ENCODE measurements at regions not wholly inside any gene's neighbourhood (a gene's known extent, or its start where the extent isn't known, plus 50 kb on each side); places are given as distances from the start of the nearest gene placed in this dataset.

- no peak for DNase-seq (ENCODE audit: low spot score)
- intact Hi-C loops (cut with DNase I) = loop anchor here (1.0 to 10.0 kb wide), 3 partner anchors 31 to 389 kb away; no protein-coding TSS in a partner anchor
Measured at GRCh38 chr2:221073326-221074049, 498.6 kb downstream of the EPHA4 start.

GRCh38 chr2:221074238-221074637 lies 497.9 kb downstream of the EPHA4 start:
- intact Hi-C loops (cut with DNase I) = loop anchor here (5.0 to 10.0 kb wide), 2 partner anchors 117 to 389 kb away; no protein-coding TSS in a partner anchor
- no peak for DNase-seq (ENCODE audit: low spot score)

- no peak for DNase-seq (ENCODE audit: low spot score)
- intact Hi-C loops (cut with DNase I) = loop anchor here (10.0 kb wide), 1 partner anchor 390 kb away; no protein-coding TSS in a partner anchor
Measured at GRCh38 chr2:221075203-221075602, 496.9 kb downstream of the EPHA4 start.

GRCh38 chr2:221077251-221077650 lies 494.9 kb downstream of the EPHA4 start:
- no peak for DNase-seq (ENCODE audit: low spot score)
- intact Hi-C loops (cut with DNase I) = loop anchor here (10.0 kb wide), 1 partner anchor 392 kb away; no protein-coding TSS in a partner anchor

- no peak for DNase-seq (ENCODE audit: low spot score)
Measured at GRCh38 chr2:221077799-221078198, 494.3 kb downstream of the EPHA4 start.

GRCh38 chr2:221085341-221085900 lies 486.7 kb downstream of the EPHA4 start:
- intact Hi-C loops (cut with DNase I) = no loop called here
- DNase-seq (ENCODE audit: low spot score) = no peak

More at GRCh38 chr2:221077799-221078198, 494.3 kb downstream of the EPHA4 start:
- intact Hi-C loops (cut with DNase I) = loop anchor here (10.0 kb wide), 1 partner anchor 393 kb away; no protein-coding TSS in a partner anchor

- intact Hi-C loops (cut with DNase I) = no loop called here
- DNase-seq (ENCODE audit: low spot score) = no peak
Measured at GRCh38 chr2:221085936-221086335, 486.2 kb downstream of the EPHA4 start.

GRCh38 chr2:221087779-221088178 lies 484.3 kb downstream of the EPHA4 start:
- intact Hi-C loops (cut with DNase I) = no loop called here
- no peak for DNase-seq (ENCODE audit: low spot score)

GRCh38 chr2:221088506-221088905 lies 483.6 kb downstream of the EPHA4 start:
- intact Hi-C loops (cut with DNase I) = no loop called here
- DNase-seq (ENCODE audit: low spot score) = no peak

- intact Hi-C loops (cut with DNase I) = no loop called here
- no peak for DNase-seq (ENCODE audit: low spot score)
Measured at GRCh38 chr2:221095356-221095755, 476.7 kb downstream of the EPHA4 start.

- intact Hi-C loops (cut with DNase I) = no loop called here
- no peak for DNase-seq (ENCODE audit: low spot score)
Measured at GRCh38 chr2:221096706-221097567, 475.2 kb downstream of the EPHA4 start.

- no peak for DNase-seq (ENCODE audit: low spot score)
- intact Hi-C loops (cut with DNase I) = no loop called here
Measured at GRCh38 chr2:221097568-221097915, 474.6 kb downstream of the EPHA4 start.

- DNase-seq (ENCODE audit: low spot score) = no peak
- intact Hi-C loops (cut with DNase I) = no loop called here
Measured at GRCh38 chr2:221097949-221098348, 474.2 kb downstream of the EPHA4 start.

GRCh38 chr2:221100467-221101089 lies 471.5 kb downstream of the EPHA4 start:
- DNase-seq (ENCODE audit: low spot score) = no peak
- intact Hi-C loops (cut with DNase I) = loop anchor here (5.0 kb wide), 1 partner anchor 413 kb away; no protein-coding TSS in a partner anchor

- intact Hi-C loops (cut with DNase I) = loop anchor here (5.0 kb wide), 1 partner anchor 416 kb away; no protein-coding TSS in a partner anchor
- no peak for DNase-seq (ENCODE audit: low spot score)
Measured at GRCh38 chr2:221102896-221103688, 469.0 kb downstream of the EPHA4 start.

- intact Hi-C loops (cut with DNase I) = loop anchor here (1.0 to 5.0 kb wide), 4 partner anchors 31 to 469 kb away; partner anchors contain the start of gene EPHA4
- DNase-seq (ENCODE audit: low spot score) = no peak
Measured at GRCh38 chr2:221103930-221104329, 468.2 kb downstream of the EPHA4 start.

- DNase-seq (ENCODE audit: low spot score) = peak; percentile 91
- intact Hi-C loops (cut with DNase I) = loop anchor here (1.0 to 5.0 kb wide), 4 partner anchors 31 to 468 kb away; partner anchors contain the start of gene EPHA4
Measured at GRCh38 chr2:221104361-221104811, 467.7 kb downstream of the EPHA4 start.

GRCh38 chr2:221106241-221106640 lies 465.9 kb downstream of the EPHA4 start:
- intact Hi-C loops (cut with DNase I) = no loop called here

GRCh38 chr2:221107424-221107823 lies 464.7 kb downstream of the EPHA4 start:
- DNase-seq (ENCODE audit: low spot score) = no peak
- intact Hi-C loops (cut with DNase I) = no loop called here

More at GRCh38 chr2:221106241-221106640, 465.9 kb downstream of the EPHA4 start:
- DNase-seq (ENCODE audit: low spot score) = no peak

All from cardiac septum (tissue), 1 donor.